GM21381 (cell line): ENCODE measurements at regions not wholly inside any gene's neighbourhood (a gene's known extent, or its start where the extent isn't known, plus 50 kb on each side); places are given as distances from the start of the nearest gene placed in this dataset.
"Not testable (repeated sequence)": the region's sequence is repeated elsewhere in the genome, so short reads cannot be mapped to it uniquely, and the experiment has no call there.

Experiments used
- ATAC-seq: cut with Tn5 transposase; IDR thresholded peaks from one replicate; pipeline ENCODE4 v1.9.1; 2021; ENCODE audit warnings: mild to moderate bottlenecking, moderate library complexity; ENCODE audit not compliant: unreplicated experiment

- ATAC-seq = no peak
Measured at GRCh38 chr7:19958309-19958896, 185.0 kb upstream of the TMEM196 start.

DNA sequence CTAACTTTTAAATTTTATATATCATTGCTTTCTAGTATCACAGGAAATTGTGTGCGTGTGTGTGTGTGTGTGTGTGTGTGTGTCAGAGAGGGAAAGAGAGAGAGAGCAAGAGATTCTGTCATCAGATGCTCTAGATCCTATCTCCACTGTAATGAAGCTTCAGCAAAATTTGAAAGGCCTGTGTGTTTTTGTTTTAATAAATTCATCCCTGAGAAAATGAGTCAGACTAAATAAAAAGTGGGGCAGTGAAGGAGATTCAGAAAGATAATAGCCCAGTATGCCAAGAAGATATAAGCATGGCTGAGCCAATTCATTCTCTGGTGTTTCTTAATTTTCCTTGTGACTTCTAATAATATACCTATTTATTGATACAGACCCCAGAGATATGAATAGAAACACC lies 184.2 kb upstream of the TMEM196 start:
- no peak for ATAC-seq

DNA sequence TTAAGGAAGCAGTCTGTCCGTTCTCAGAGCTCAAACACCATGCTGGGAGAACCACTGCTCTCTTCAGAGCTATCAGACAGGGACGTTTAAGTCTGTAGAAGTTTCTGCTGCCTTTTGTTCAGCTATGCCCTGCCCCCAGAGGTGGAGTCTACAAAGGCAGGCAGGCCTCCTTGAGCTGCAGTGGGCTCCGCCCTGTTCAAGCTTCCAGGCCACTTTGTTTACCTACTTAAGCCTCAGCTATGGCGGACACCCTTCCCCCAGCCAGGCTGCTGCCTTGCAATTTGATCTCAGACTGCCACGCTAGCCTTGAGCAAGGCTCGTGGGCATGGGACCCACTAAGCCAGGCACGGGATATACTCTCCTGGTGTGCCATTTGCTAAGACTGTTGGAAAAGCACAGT lies 180.7 kb upstream of the TMEM196 start:
- ATAC-seq = not testable (repeated sequence)

DNA sequence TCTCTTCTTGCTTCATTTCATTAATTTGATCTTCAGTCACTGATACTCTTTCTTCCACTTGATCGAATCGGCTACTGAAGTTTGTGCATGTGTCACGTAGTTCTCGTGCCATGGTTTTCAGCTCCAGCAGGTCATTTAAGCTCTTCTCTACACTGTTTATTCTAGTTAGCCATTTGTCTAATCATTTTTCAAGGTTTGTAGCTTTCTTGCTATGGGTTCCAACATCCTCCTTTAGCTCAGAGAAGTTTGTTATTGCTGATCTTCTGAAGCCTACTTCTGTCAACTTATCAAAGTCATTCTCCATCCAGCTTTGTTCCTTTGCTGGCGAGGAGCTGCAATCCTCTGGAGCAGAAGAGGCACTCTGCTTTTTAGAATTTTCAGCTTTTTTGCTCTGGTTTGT lies 180.0 kb upstream of the TMEM196 start:
- not testable (repeated sequence) for ATAC-seq

- ATAC-seq = no peak
Measured at GRCh38 chr7:19948160-19948559, 174.7 kb upstream of the TMEM196 start.

GRCh38 chr7:19944363-19945120 lies 171.1 kb upstream of the TMEM196 start:
- ATAC-seq = no peak

- no peak for ATAC-seq
Measured at GRCh38 chr7:19939746-19940145, 166.3 kb upstream of the TMEM196 start.

DNA sequence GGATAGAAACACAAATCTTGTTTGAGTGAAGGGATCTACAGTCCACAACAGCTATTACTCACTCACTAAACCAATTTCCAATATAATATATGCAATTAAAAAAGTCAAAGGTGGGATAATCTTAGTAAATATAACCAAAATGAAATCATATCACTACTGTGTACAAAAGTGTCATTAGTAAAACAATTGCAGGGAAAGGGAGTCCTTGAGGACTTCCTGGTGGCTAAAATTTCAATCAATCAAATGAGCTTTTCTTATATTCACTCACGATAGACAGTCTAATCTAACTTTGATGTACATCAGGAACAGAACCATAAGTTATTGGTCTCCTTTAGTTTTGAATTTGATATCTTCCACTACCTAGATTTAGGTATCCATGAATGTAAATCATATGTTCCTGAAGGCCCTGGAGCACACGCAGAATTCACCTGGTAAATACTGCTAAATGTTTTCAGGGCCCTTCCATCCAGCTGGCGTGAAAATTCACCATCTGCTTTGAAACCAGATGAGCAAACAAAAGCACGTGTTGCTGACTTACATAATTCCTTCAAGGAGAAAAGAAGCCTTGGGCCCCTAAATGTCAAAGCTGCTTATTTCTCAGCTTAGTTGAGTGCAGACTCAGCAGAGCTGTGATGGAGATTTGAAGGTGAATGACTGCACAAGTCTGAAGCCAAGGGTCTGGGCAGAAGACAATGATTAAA lies 159.3 kb upstream of the TMEM196 start:
- no peak for ATAC-seq

- ATAC-seq = no peak
Measured at GRCh38 chr7:19930851-19931250, 157.4 kb upstream of the TMEM196 start.

GRCh38 chr7:19930051-19930450 lies 156.6 kb upstream of the TMEM196 start:
- no peak for ATAC-seq

DNA sequence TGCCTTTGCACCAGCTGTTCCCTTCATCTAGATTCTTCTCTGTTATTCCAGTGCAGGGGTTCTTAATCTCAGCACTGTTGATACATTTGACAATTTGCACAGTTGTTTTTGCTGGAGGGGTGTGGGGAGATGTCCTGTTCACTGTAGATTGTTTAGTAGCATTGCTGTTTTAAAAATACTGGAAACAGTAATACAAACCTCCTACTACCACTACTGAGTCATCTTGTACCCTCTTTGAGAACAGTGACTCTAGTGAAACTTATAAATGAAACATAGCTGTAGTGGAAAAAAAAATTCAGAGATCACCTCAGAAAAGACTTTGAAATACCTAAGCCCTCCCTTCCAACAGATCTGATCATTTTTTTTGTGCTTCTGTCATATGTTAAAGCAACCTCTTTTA lies 154.8 kb upstream of the TMEM196 start:
- ATAC-seq = peak; percentile 92

DNA sequence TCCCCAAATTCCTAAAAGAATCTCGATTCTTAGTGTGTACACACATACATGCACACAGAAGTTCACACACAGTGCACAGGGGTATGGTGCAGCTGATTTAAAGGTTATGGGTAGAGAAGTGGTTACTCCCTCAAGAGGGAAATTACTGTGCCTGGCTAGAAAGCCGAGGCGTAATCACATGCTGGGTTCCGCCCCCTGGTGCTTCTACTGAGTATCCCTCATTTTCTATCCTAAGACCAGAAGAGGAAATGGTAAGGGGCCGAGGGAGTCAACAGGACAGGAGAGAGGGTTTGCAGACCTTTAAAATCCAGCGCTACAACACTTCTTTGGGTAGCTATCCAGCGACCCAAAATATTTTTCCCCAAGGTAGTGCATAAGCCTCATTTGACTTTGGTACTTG lies 147.3 kb upstream of the TMEM196 start:
- ATAC-seq = no peak

- no peak for ATAC-seq
Measured at GRCh38 chr7:19920166-19920565, 146.7 kb upstream of the TMEM196 start.

DNA sequence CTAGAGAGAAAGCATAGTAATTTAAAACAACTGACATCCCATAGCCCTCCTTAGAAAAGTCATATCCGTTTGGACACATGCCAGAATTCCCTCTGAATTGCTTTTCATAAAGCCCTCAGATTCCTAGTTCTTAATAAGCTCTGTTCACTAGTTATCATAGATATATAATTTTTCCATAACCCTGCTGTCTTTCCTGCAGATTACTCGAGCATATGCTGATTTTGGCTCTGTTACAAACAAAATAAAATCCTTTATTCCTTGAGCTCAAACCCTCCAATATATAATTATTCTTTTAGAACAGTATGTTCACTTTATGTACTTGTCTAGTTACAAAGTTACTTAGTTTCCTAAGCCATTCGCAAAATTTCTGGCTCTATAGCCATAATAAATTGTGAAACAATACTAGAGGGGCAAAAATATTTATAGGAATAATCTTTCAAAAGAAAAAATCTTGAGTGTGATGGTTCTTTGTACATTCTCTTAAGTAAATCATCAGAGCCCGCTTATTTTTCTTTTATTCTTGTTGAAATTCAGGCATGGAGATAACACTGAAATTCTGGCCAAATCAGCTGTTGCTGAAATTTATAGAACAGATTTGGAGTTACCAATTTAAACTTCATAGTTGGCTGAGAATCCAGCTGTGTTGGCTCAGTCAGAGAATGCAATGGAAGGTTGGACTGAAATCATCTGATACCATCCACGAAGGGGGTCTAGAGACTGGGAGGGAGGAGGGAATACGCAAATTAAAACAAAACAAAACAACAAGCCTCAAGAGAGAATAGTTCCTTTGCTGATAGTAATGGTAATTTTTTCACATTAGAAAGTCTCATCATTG lies 146.1 kb upstream of the TMEM196 start:
- no peak for ATAC-seq

DNA sequence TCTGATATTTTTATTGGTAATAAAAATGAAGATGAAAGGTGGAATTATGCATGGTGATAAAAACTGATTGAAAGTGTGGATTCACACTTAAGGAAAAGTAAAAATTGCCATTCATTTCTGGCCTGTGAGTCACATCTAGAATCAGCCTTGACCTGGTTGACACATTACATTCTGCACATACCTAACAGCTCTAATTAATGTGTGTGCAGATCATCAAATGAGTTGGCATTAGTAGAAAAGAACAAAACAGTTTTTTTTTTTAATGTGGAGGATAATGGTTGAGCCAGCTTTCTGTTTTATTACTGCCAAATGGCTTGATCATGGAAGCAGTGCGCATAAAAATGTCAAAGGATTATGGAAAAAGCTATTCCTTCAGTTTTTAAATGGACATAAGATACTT lies 142.6 kb upstream of the TMEM196 start:
- no peak for ATAC-seq

DNA sequence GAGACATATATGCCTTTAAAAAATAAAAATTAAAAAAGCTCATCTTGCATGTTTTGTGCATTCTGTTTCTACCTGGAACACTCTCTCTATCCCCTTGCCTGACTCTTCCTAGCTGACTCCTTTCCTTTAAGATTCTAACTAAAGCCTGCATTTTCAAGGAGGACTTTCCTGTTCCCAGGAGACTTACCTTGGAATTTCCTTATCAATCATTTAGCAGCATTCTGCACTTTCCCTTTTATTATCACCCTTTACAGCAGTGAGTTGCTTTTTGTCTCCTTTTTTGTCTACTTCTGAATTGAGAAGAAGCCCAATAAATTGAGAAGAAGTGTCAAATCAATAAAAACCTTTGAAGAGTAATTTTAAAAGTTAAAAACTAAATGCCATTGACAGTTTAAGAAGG lies 142.2 kb upstream of the TMEM196 start:
- no peak for ATAC-seq

GRCh38 chr7:19914866-19915265 lies 141.4 kb upstream of the TMEM196 start:
- ATAC-seq = no peak

- no peak for ATAC-seq
Measured at GRCh38 chr7:19900118-19900517, 126.7 kb upstream of the TMEM196 start.

GRCh38 chr7:19899529-19899928 lies 126.1 kb upstream of the TMEM196 start:
- ATAC-seq = no peak

GRCh38 chr7:19882893-19883292 lies 109.5 kb upstream of the TMEM196 start:
- not testable (repeated sequence) for ATAC-seq

GRCh38 chr7:19872094-19872493 lies 98.7 kb upstream of the TMEM196 start:
- no peak for ATAC-seq
